K562 (cell line): ENCODE measurements at regions not wholly inside any gene's neighbourhood (a gene's known extent, or its start where the extent isn't known, plus 50 kb on each side); places are given as distances from the start of the nearest gene placed in this dataset.
A peak's percentile ranks its signal among the peaks of the same experiment; 100 is the strongest.
"Not testable (repeated sequence)": the region's sequence is repeated elsewhere in the genome, so short reads cannot be mapped to it uniquely, and the experiment has no call there.

Source experiments
- ATAC-seq: fragments of 200-7000 bp; cut with Tn5 transposase; 3 replicates; pipeline ENCODE4 v1.9.1; 2020; ENCODE audit warnings: moderate library complexity
- BruUV-seq: library from RNA; stranded (reverse); fragments of 400-500 nt; replicated peaks from 2 replicates; lab custom pipeline; 2021; lab: Mats Ljungman, UMichigan
- CTCF ChIA-PET: fragments of 300-600 bp; formaldehyde crosslinking; extraction: SDS; loops from one replicate; lab custom pipeline; 2021; ENCODE audit warnings: low intra/inter-chr PET ratio; lab: Yijun Ruan, JAX
- POLR2A ChIA-PET: fragments of 300-600, 350-650 bp; sonication (Branson Sonifier 250); formaldehyde crosslinking; extraction: SDS; loops from one replicate; lab custom pipeline; 2021; ENCODE audit warnings: antibody characterized with exemption, inconsistent platforms; lab: Yijun Ruan, JAX
- DNase-seq, 4 experiments: peaks; one replicate each; pipeline versions ENCODE4 v3.0.0 to v3.0.0-alpha.2; 2011 to 2018; ENCODE audit warnings: low spot score in 3 of 4, mixed read lengths in 3 of 4; ENCODE audit errors: extremely low read depth in 1 of 4
- FAIRE-seq: peaks from 2 replicates; lab custom pipeline; 2011; peaks lifted over from hg19 to GRCh38; lab: Jason Lieb, UNC
- H2AFZ ChIP-seq: 2 replicates; pipeline ENCODE4 v1.6.0; 2011; ENCODE audit warnings: low read depth, low read length, control low read depth, inconsistent platforms
- H3K27ac ChIP-seq: fragments of 200-600 bp; 3 replicates; pipeline ENCODE4 v1.8.0; 2011; ENCODE audit warnings: low read depth, mild to moderate bottlenecking, control low read depth, inconsistent platforms, low read length, moderate library complexity, mixed read lengths; ENCODE audit errors: extremely low read depth
- H3K27me3 ChIP-seq, 2 experiments: fragments of 300-600 bp in 1 of 2; 2 replicates in 1 of 2; 3 replicates in 1 of 2; pipeline versions ENCODE4 v1.6.0 to v1.8.0; 2011; ENCODE audit warnings: inconsistent platforms in 2 of 2, low read length in 2 of 2, mild to moderate bottlenecking in 1 of 2, mixed read lengths in 1 of 2, moderate library complexity in 1 of 2; ENCODE audit not compliant: control insufficient read depth in 2 of 2, insufficient read depth in 2 of 2
- H3K36me3 ChIP-seq: fragments of 300-600 bp; 3 replicates; pipeline ENCODE4 v1.8.0; 2011; ENCODE audit warnings: mild to moderate bottlenecking, low read length, inconsistent platforms; ENCODE audit not compliant: control insufficient read depth, insufficient read depth
- H3K4me1 ChIP-seq, 2 experiments: fragments of 200-600 bp in 1 of 2; replicated peaks in 1 of 2; 2 replicates in 1 of 2; 3 replicates in 1 of 2; pipeline versions ENCODE4 v1.5.1 to v1.8.0; 2011; ENCODE audit warnings: inconsistent platforms in 2 of 2, low read length in 2 of 2, mild to moderate bottlenecking in 1 of 2, mixed read lengths in 1 of 2, moderate library complexity in 1 of 2; ENCODE audit not compliant: control insufficient read depth in 2 of 2, insufficient read depth in 2 of 2
- H3K4me2 ChIP-seq: 2 replicates; pipeline ENCODE4 v1.6.1; 2011; ENCODE audit warnings: low read length, control low read depth, inconsistent platforms, mixed read lengths; ENCODE audit not compliant: insufficient read depth
- H3K4me3 ChIP-seq: fragments of 200-600 bp; sonication (generic), shearing (Covaris generic); 2 replicates; pipeline ENCODE4 v1.5.1; 2016; ENCODE audit warnings: control low read depth, inconsistent platforms
- H3K79me2 ChIP-seq: fragments of 200-600 bp; 3 replicates; pipeline ENCODE4 v1.8.0; 2011; ENCODE audit warnings: low read length, inconsistent platforms; ENCODE audit not compliant: control insufficient read depth, insufficient read depth
- H3K9ac ChIP-seq, 2 experiments: 2 replicates each; pipeline versions ENCODE4 v1.6.0 to v1.6.1; 2011; ENCODE audit warnings: low read depth in 2 of 2, low read length in 2 of 2, control low read depth in 1 of 2, inconsistent platforms in 1 of 2, mild to moderate bottlenecking in 1 of 2, mixed read lengths in 1 of 2; ENCODE audit not compliant: insufficient read depth in 1 of 2
- H3K9me1 ChIP-seq: one replicate; pipeline ENCODE4 v1.6.0; 2011; ENCODE audit warnings: inconsistent platforms, mild to moderate bottlenecking, low read length, moderate library complexity; ENCODE audit not compliant: control insufficient read depth, insufficient read depth
- H3K9me3 ChIP-seq: replicated peaks from 2 replicates; pipeline ENCODE4 v1.5.1; 2011; ENCODE audit warnings: low read depth, low read length, inconsistent platforms; ENCODE audit not compliant: control insufficient read depth, insufficient read depth
- H4K20me1 ChIP-seq: replicated peaks from 2 replicates; pipeline ENCODE4 v1.6.1; 2011; ENCODE audit warnings: low read length, inconsistent platforms, mixed read lengths; ENCODE audit not compliant: control insufficient read depth, insufficient read depth
- ZNF146 ChIP-seq: IDR thresholded peaks from one replicate; pipeline ENCODE4 v1.6.1; 2018; ENCODE audit warnings: missing compliant biosample characterization; ENCODE audit not compliant: unreplicated experiment
- WGBS: fragments of 100-300 bp; shearing (Covaris generic); methylation state at CpG from one replicate; pipeline ENCODE4 v1.1.6; 2016; ENCODE audit warnings: low coverage, mixed read lengths; ENCODE audit not compliant: insufficient coverage; ENCODE audit errors: missing lambda C conversion rate; 5-methylcytosine and 5-hydroxymethylcytosine counted together
- in situ Hi-C: fragments of 300-500 bp; cut with MboI; formaldehyde crosslinking; loops from 4 replicates; pipeline ENCODE4 v1.15.0; 2018; ENCODE audit warnings: inconsistent platforms, mixed read lengths
- intact Hi-C: fragments of 100-400 bp; cut with micrococcal nuclease; formaldehyde crosslinking; loops from 2 replicates; pipeline ENCODE4 v1.14.2; 2022
- small RNA-seq: library from RNA; depleted of rRNA; stranded (forward); fragments of <200 nt; gene quantifications from one replicate; pipeline ENCODE3, GENCODE V24; 2014

- ATAC-seq, H3K36me3 ChIP-seq, DNase-seq, H3K9me1 ChIP-seq, H3K79me2 ChIP-seq, in situ Hi-C loops, BruUV-seq, H2AFZ ChIP-seq, H4K20me1 ChIP-seq, POLR2A ChIA-PET, intact Hi-C loops, CTCF ChIA-PET, H3K9me3 ChIP-seq, FAIRE-seq, H3K27me3 ChIP-seq, H3K4me2 ChIP-seq, H3K9ac ChIP-seq, H3K4me3 ChIP-seq, H3K27ac ChIP-seq, H3K4me1 ChIP-seq: not testable (repeated sequence)
- TF ChIP-seq ZNF146 (CRISPR knock-in tag) = peak; percentile 63
- WGBS = 0% methylated on average over 1 of the region's 2 CpGs
Observed at GRCh38 chrX:111627256-111627655, 53.7 kb upstream of the ALG13 start.

Small RNA genes in the stretch of these regions (small RNA-seq; reads per million reads assigned to genes)
- 0.15 reads per million for gene AL589880.1
